HUES64 (cell line): ENCODE measurements at regions not wholly inside any gene's neighbourhood (a gene's known extent, or its start where the extent isn't known, plus 50 kb on each side); places are given as distances from the start of the nearest gene placed in this dataset.
"Not testable (repeated sequence)": the region's sequence is repeated elsewhere in the genome, so short reads cannot be mapped to it uniquely, and the experiment has no call there.

Experiments used
- H3K27ac ChIP-seq: 2 replicates; pipeline ENCODE4 v1.7.0; 2013; ENCODE audit warnings: low read depth, low read length, inconsistent platforms
- H3K27me3 ChIP-seq: 2 replicates; pipeline ENCODE4 v1.6.1; 2013; ENCODE audit warnings: mild to moderate bottlenecking, low read length; ENCODE audit not compliant: insufficient read depth
- H3K36me3 ChIP-seq: 2 replicates; pipeline ENCODE4 v1.6.1; 2013; ENCODE audit warnings: mild to moderate bottlenecking, low read length; ENCODE audit not compliant: insufficient read depth
- H3K4me1 ChIP-seq: 2 replicates; pipeline ENCODE4 v1.6.1; 2013; ENCODE audit warnings: mild to moderate bottlenecking, low read length, moderate library complexity; ENCODE audit not compliant: insufficient read depth
- H3K4me3 ChIP-seq: 2 replicates; pipeline ENCODE4 v1.5.1; 2013; ENCODE audit warnings: mild to moderate bottlenecking, low read length, moderate library complexity
- H3K9ac ChIP-seq: 2 replicates; pipeline ENCODE4 v1.6.1; 2013; ENCODE audit warnings: mild to moderate bottlenecking, low read depth, low read length
- H3K9me3 ChIP-seq: 2 replicates; pipeline ENCODE4 v1.6.1; 2013; ENCODE audit warnings: low read depth, low read length; ENCODE audit not compliant: insufficient read depth
- WGBS: fragments of 150-250, 120-280 bp; methylation state at CpG from one replicate; pipeline ENCODE4 v1.1.7; 2013; ENCODE audit warnings: missing lambda C conversion rate; 5-methylcytosine and 5-hydroxymethylcytosine counted together

- Histone ChIP-seq H3K27ac (no peak overlapping the region), H3K9ac (no peak overlapping the region), H3K27me3 (no peaks in the 10 kb centered on the region), H3K9me3 (no peaks in the 10 kb centered on the region), H3K4me3 (no peak overlapping the region), H3K36me3 (no peaks in the 10 kb centered on the region), H3K4me1 (no peaks in the 10 kb centered on the region)
- WGBS, result no CpG with 5 or more reads among the region's 2 CpGs
These were observed 126.4 kb downstream of the CCER1 start for GRCh38 chr12:90828621-90829020.

- no peak overlapping the region for H3K4me3 ChIP-seq
- no peaks in the 10 kb centered on the region for H3K36me3 ChIP-seq
- no peaks in the 10 kb centered on the region for H3K4me1 ChIP-seq
- H3K9ac ChIP-seq, result no peak overlapping the region
- H3K27me3 ChIP-seq, result no peaks in the 10 kb centered on the region
- no peaks in the 10 kb centered on the region for H3K9me3 ChIP-seq
- H3K27ac ChIP-seq, result no peak overlapping the region
These were observed 127.4 kb downstream of the CCER1 start for GRCh38 chr12:90827567-90827966.

GRCh38 chr12:90826036-90826435 lies 128.9 kb downstream of the CCER1 start:
- Histone ChIP-seq H3K27me3 (no peaks in the 10 kb centered on the region), H3K27ac (no peak overlapping the region), H3K9me3 (no peaks in the 10 kb centered on the region), H3K4me3 (no peak overlapping the region), H3K36me3 (no peaks in the 10 kb centered on the region), H3K4me1 (no peaks in the 10 kb centered on the region), H3K9ac (no peak overlapping the region)
- 94% methylated on average over 3 of the region's 3 CpGs for WGBS

GRCh38 chr12:90823859-90824258 lies 131.1 kb downstream of the CCER1 start:
- no peak overlapping the region for H3K9ac ChIP-seq
- H3K4me3 ChIP-seq, result no peak overlapping the region
- H3K4me1 ChIP-seq, result no peaks in the 10 kb centered on the region
- no peak overlapping the region for H3K27ac ChIP-seq
- whole genome bisulfite sequencing, result 97% methylated on average over 32 of the region's 32 CpGs
- no peaks in the 10 kb centered on the region for H3K36me3 ChIP-seq
- no peaks in the 10 kb centered on the region for H3K9me3 ChIP-seq
- H3K27me3 ChIP-seq, result no peaks in the 10 kb centered on the region

GRCh38 chr12:90819709-90820108 lies 135.3 kb downstream of the CCER1 start:
- Histone ChIP-seq H3K9ac (no peak overlapping the region), H3K4me3 (no peak overlapping the region), H3K27me3 (no peaks in the 10 kb centered on the region), H3K27ac (no peak overlapping the region), H3K4me1 (no peaks in the 10 kb centered on the region), H3K36me3 (no peaks in the 10 kb centered on the region), H3K9me3 (no peaks in the 10 kb centered on the region)

GRCh38 chr12:90816353-90817089 lies 138.5 kb downstream of the CCER1 start:
- 90% methylated on average over 2 of the region's 3 CpGs for WGBS
- no peaks in the 10 kb centered on the region for H3K4me1 ChIP-seq

GRCh38 chr12:90809940-90810339 lies 145.0 kb downstream of the CCER1 start:
- 86% methylated on average over 1 of the region's 1 CpG for whole genome bisulfite sequencing
- Histone ChIP-seq H3K4me3 (no peak overlapping the region), H3K27ac (no peak overlapping the region), H3K27me3 (no peaks in the 10 kb centered on the region), H3K36me3 (no peaks in the 10 kb centered on the region), H3K9ac (no peak overlapping the region), H3K4me1 (no peaks in the 10 kb centered on the region), H3K9me3 (no peaks in the 10 kb centered on the region)

More at GRCh38 chr12:90816353-90817089, 138.5 kb downstream of the CCER1 start:
- Histone ChIP-seq H3K9me3 (no peaks in the 10 kb centered on the region), H3K27me3 (no peaks in the 10 kb centered on the region), H3K4me3 (no peak overlapping the region), H3K36me3 (no peaks in the 10 kb centered on the region), H3K9ac (no peak overlapping the region), H3K27ac (no peak overlapping the region)

GRCh38 chr12:90808568-90808967 lies 146.4 kb downstream of the CCER1 start:
- Histone ChIP-seq H3K27me3 (no peaks in the 10 kb centered on the region), H3K4me3 (no peak overlapping the region), H3K9ac (no peak overlapping the region), H3K4me1 (no peaks in the 10 kb centered on the region), H3K36me3 (no peaks in the 10 kb centered on the region), H3K9me3 (no peaks in the 10 kb centered on the region), H3K27ac (no peak overlapping the region)
- WGBS, result 97% methylated on average over 2 of the region's 3 CpGs

- Histone ChIP-seq H3K27ac (no peak overlapping the region), H3K27me3 (no peaks in the 10 kb centered on the region), H3K4me1 (no peaks in the 10 kb centered on the region), H3K9ac (no peak overlapping the region), H3K36me3 (no peaks in the 10 kb centered on the region), H3K4me3 (no peak overlapping the region), H3K9me3 (no peaks in the 10 kb centered on the region)
- WGBS, result 95% methylated on average over 6 of the region's 6 CpGs
These were observed 152.2 kb downstream of the CCER1 start for GRCh38 chr12:90802727-90803126.

GRCh38 chr12:90801776-90802175 lies 153.2 kb downstream of the CCER1 start:
- 96% methylated on average over 4 of the region's 4 CpGs for WGBS
- H3K27me3 ChIP-seq, result no peaks in the 10 kb centered on the region

GRCh38 chr12:90794212-90794611 lies 160.8 kb downstream of the CCER1 start:
- WGBS, result 98% methylated on average over 2 of the region's 2 CpGs

More at GRCh38 chr12:90801776-90802175, 153.2 kb downstream of the CCER1 start:
- no peak overlapping the region for H3K27ac ChIP-seq
- no peaks in the 10 kb centered on the region for H3K9me3 ChIP-seq
- no peaks in the 10 kb centered on the region for H3K36me3 ChIP-seq
- no peak overlapping the region for H3K4me3 ChIP-seq
- no peaks in the 10 kb centered on the region for H3K4me1 ChIP-seq
- H3K9ac ChIP-seq, result no peak overlapping the region

GRCh38 chr12:90792718-90793117 lies 162.3 kb downstream of the CCER1 start:
- H3K9ac ChIP-seq, H3K9me3 ChIP-seq, H3K27me3 ChIP-seq, H3K36me3 ChIP-seq, H3K4me3 ChIP-seq, H3K27ac ChIP-seq, H3K4me1 ChIP-seq: not testable (repeated sequence)
- 100% methylated on average over 1 of the region's 1 CpG for WGBS

More at GRCh38 chr12:90794212-90794611, 160.8 kb downstream of the CCER1 start:
- H3K9me3 ChIP-seq, result no peaks in the 10 kb centered on the region
- no peaks in the 10 kb centered on the region for H3K27me3 ChIP-seq
- no peak overlapping the region for H3K27ac ChIP-seq
- H3K36me3 ChIP-seq, result no peaks in the 10 kb centered on the region
- no peak overlapping the region for H3K9ac ChIP-seq
- H3K4me3 ChIP-seq, result no peak overlapping the region
- H3K4me1 ChIP-seq, result no peaks in the 10 kb centered on the region
